Ureter (tissue), 1 donor: ENCODE measurements at regions not wholly inside any gene's neighbourhood (a gene's known extent, or its start where the extent isn't known, plus 50 kb on each side); places are given as distances from the start of the nearest gene placed in this dataset.
"Not testable (repeated sequence)": the region's sequence is repeated elsewhere in the genome, so short reads cannot be mapped to it uniquely, and the experiment has no call there.

Source experiments
- DNase-seq: peaks from one replicate; pipeline ENCODE4 v3.0.0-alpha.2; 2020; ENCODE audit warnings: low spot score
- donor health status: DM: yes; HTN: yes; CAD: no.

DNA sequence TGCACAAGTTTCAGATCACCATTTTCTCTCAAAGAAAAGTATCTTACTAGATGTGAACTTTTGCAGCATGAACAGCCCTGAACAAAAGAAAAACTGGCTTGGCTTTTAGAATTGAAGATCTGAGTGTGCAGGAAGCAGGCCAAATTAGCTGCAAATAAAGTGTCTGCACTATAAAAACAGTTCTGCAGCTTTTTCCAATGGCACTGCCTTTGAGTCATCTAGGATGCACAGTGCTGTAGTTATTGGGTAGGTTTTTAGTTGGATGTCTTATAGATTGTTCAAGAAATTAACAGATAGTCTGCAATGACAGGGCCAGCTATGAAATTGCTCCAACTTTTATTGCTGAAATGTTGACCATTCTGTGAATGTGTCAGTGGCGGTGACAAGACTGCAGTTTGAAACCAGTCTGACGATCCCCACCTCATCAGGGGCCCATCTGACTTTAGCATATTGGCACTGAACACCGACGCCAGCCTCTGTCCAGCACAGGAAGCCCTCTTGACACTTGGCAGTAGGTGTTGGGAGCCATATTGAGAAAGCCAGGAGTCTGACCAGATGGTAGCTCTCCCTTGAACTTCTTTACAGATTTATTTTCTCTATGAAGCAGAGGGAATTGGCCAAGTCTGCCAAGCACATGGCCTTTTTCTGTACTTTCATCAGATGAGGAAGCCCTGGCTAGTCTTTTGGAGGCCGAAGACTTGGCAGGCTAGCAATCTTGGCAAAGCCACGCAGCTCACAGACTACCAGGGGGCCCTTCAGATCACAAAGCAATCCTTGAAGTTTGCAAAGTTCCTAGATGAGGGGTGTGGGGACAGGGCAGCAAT is 490.6 kb downstream of the NEBL start:
- DNase-seq = no peak

DNA sequence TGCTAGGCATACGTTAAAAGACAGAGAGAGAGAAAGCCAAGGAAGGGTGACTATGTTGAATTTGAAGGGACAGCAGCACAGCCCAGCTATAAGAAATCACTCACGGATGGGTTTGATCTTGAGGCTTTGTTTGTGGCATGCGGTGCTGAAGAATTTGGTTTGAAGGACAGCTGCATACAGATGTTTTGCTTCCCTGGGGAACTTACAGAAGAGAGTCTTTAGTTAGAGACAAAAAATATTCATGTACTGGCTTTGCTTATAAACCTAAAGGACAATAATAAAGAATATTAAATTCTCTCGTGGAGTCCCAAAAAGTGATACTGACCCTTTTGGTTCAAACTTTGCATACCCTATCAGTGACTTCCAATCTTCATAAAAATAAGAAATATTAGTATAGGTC is 491.4 kb downstream of the NEBL start:
- no peak for DNase-seq

DNA sequence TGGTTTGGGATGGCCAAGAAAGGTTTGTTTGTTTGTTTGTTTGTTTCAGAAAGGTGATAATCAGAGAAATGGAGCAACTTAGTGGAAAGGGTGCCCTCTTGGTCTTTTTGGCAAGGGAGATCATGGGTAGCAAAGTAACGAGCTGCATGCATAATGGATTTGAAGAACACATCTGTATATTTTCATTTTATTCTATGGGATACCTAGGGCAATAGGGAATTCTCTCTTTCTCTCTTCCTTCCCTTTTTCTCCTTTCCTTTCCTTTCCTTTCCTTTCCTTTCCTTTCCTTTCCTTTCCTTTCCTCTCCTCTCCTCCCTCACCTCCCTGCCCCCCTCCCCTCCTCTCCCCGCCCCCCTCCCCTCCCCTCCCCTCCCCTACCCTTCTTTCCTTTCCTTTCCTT is 492.1 kb downstream of the NEBL start:
- no peak for DNase-seq

DNA sequence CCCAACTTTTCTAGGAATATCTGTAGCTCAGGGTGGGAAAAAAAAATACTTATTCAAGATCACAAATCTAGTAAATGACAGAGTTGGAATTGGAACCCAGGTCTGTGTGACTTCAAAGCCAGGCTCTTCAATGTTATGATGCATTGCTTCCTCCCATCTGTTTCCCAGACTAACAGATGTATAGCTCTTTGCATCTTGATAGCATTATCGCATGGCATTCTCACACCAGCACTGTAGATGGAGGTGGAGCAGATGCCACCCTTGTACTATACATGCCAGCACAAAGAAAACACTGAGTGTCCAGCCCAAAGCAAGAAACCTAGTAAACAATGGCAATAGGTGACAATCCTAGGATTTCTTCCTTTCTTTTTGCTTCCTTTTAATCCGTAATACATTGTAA is 497.3 kb downstream of the NEBL start:
- DNase-seq = no peak

- DNase-seq = no peak
Measured at GRCh38 chr10:20396701-20397100, 500.4 kb downstream of the NEBL start.

- no peak for DNase-seq
Measured at GRCh38 chr10:20396205-20396604, 500.9 kb downstream of the NEBL start.

DNA sequence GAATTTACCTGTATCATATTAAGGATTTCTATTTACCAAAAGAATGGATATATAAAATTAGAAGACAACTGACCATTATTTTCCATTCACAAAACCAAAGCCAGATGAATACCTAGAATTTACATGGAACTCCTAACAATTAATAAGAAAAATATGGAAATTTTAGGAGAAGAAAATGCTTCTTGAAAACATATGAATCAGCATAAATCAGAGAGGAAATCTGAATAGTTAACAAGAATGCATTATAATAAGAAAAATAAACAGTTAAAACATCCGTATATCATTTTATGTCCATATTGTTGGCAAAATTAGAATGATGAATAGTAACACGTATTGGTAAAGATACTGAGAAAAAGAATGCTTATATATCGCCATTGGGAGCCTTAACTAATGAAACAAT is 505.5 kb downstream of the NEBL start:
- DNase-seq = no peak

GRCh38 chr10:20381761-20382160 is 515.4 kb downstream of the NEBL start:
- DNase-seq = no peak

GRCh38 chr10:20380401-20380800 is 516.7 kb downstream of the NEBL start:
- no peak for DNase-seq

GRCh38 chr10:20372748-20373147 is 524.4 kb downstream of the NEBL start:
- no peak for DNase-seq

- not testable (repeated sequence) for DNase-seq
Measured at GRCh38 chr10:20370977-20371533, 526.1 kb downstream of the NEBL start.

DNA sequence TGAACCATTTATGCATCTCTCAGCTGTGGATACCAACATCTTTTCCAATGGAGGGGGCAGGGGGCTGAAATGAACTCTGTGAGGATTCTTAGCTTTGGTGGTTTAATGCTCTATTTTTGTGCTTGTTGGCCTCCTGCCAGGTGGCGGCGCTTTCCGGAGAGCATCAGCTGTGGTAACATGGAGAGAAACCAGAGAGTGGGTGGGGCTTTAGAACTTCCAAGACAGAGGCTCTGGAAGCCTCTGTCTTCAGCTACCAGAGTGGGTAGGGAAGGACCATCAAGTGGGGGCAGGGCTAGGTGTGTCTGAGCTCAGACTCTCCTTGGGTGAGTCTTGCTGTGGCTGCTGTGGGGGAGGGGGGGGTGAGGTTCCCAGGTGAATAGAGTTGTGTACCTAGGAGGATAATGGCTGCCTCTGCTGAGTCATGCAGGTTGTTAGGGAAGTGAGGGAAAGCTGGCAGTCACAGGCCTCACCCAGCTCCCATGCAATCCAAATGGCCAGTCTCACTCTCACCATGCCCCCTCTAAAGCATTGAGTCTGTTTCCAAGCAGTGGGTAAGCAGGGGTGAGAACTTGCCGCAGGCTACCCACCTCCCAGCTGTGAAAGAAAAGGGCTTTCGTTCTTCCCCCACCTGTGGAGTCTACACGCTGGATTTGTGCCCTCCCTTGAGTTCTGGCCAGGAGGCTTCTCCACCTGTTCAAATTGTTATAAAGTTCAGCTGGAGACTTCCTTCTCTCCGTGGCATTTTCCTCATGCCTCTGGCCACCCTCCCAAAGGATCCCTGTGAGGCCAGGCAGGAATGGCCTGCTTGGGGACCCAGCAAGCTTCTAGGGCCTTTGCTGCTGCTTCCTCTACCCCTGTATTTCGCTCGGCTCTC is 527.0 kb downstream of the NEBL start:
- DNase-seq = no peak

- DNase-seq = no peak
Measured at GRCh38 chr10:20363684-20364083, 533.4 kb downstream of the NEBL start.

DNA sequence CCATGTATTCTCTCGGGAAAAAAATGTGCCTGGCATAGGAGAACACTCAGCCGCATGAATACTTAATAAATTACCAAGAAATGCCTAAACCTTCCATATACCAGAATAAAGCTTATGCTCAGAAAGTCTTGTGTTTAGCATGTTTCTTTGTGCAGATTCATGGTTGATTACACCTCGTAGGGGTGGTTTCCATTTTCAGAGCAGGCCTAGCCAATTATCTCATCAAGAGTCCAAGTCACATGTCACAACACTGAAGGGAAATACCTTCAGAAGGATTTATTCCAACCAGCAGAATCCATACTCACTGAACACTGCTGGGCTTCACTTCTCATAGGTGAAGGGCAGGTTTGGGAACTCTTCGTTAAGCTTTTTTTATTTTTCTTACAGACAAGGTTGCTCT is 539.7 kb downstream of the PLXDC2 start:
- no peak for DNase-seq

GRCh38 chr10:20355011-20355410 is 538.8 kb downstream of the PLXDC2 start:
- no peak for DNase-seq

DNA sequence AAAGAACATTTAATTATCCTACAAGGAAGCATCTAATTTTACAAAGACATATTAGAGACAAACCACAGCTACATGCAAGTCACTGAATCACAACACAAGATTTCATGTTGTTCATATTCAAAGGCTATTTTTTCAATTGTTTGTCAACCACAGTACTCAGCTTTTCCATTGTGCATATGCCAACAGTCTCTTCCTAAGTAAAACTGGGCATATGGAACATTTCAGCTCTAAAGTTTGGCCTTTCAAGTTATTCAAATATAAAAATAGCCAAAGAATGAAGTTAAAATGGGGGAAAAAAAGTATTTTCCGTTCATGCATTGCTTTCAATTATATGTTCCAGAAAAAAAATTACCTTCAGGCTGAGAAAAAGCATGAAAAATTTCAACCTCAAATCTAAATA is 537.9 kb downstream of the PLXDC2 start:
- no peak for DNase-seq

DNA sequence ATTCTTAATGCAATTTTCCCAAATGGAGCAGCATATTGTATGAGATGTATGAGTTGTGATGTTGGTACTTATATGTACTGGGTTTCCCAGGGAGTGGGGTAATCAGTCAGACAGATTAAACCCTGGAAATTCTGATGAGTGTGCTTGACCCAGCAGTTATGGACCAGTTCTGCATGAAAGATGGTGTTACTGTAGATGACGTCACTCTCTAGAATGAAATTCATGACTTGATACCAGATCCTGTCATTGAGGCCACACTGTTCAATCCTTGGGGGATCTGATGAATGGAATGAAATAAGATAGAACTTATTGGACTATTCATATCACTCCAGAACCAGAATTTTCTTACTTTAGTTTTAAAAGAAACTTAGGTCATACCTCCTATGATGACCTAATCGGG is 534.3 kb downstream of the PLXDC2 start:
- DNase-seq = no peak

- no peak for DNase-seq
Measured at GRCh38 chr10:20343036-20343435, 526.8 kb downstream of the PLXDC2 start.
